ENCODE measurements at regions not wholly inside any gene's neighbourhood (a gene's known extent, or its start where the extent isn't known, plus 50 kb on each side); places are given as distances from the start of the nearest gene placed in this dataset.
"Not testable (repeated sequence)": the region's sequence is repeated elsewhere in the genome, so short reads cannot be mapped to it uniquely, and the experiment has no call there.

- H3K4me1 ChIP-seq (ENCODE audit: insufficient read depth, low read length); H3K9ac ChIP-seq (ENCODE audit: low read depth, low read length); H3K9me3 ChIP-seq (ENCODE audit: control insufficient read depth, insufficient read depth, low read length); H3K36me3 ChIP-seq (ENCODE audit: insufficient read depth, low read length): not testable (repeated sequence)
These were observed 138.2 kb upstream of the EDNRB start for GRCh38 chr13:78056865-78057264.

GRCh38 chr13:78054157-78054556, 135.5 kb upstream of the EDNRB start:
- peaks cover 9% of the 10 kb centered on the region for H3K9me3 ChIP-seq (ENCODE audit: control insufficient read depth, insufficient read depth, low read length)

GRCh38 chr13:78047151-78047550, 128.5 kb upstream of the EDNRB start:
- Histone ChIP-seq H3K36me3 (ENCODE audit: insufficient read depth, low read length) (no peaks in the 10 kb centered on the region), H3K9me3 (ENCODE audit: control insufficient read depth, insufficient read depth, low read length) (no peaks in the 10 kb centered on the region), H3K4me1 (ENCODE audit: insufficient read depth, low read length) (no peaks in the 10 kb centered on the region), H3K9ac (ENCODE audit: low read depth, low read length) (no peak overlapping the region)

More at GRCh38 chr13:78054157-78054556, 135.5 kb upstream of the EDNRB start:
- no peak overlapping the region for H3K9ac ChIP-seq (ENCODE audit: low read depth, low read length)
- H3K36me3 ChIP-seq (ENCODE audit: insufficient read depth, low read length): no peaks in the 10 kb centered on the region
- H3K4me1 ChIP-seq (ENCODE audit: insufficient read depth, low read length): no peaks in the 10 kb centered on the region

- Histone ChIP-seq H3K4me1 (ENCODE audit: insufficient read depth, low read length) (no peaks in the 10 kb centered on the region), H3K36me3 (ENCODE audit: insufficient read depth, low read length) (no peaks in the 10 kb centered on the region), H3K9me3 (ENCODE audit: control insufficient read depth, insufficient read depth, low read length) (no peaks in the 10 kb centered on the region), H3K9ac (ENCODE audit: low read depth, low read length) (no peak overlapping the region)
These were observed 127.7 kb upstream of the EDNRB start for GRCh38 chr13:78046331-78046730.

GRCh38 chr13:78045916-78046315, 127.3 kb upstream of the EDNRB start:
- Histone ChIP-seq H3K9ac (ENCODE audit: low read depth, low read length) (no peak overlapping the region), H3K9me3 (ENCODE audit: control insufficient read depth, insufficient read depth, low read length) (no peaks in the 10 kb centered on the region), H3K4me1 (ENCODE audit: insufficient read depth, low read length) (no peaks in the 10 kb centered on the region), H3K36me3 (ENCODE audit: insufficient read depth, low read length) (no peaks in the 10 kb centered on the region)

- not testable (repeated sequence) for H3K9ac ChIP-seq (ENCODE audit: low read depth, low read length); H3K4me1 ChIP-seq (ENCODE audit: insufficient read depth, low read length); H3K9me3 ChIP-seq (ENCODE audit: control insufficient read depth, insufficient read depth, low read length); H3K36me3 ChIP-seq (ENCODE audit: insufficient read depth, low read length)
These were observed 122.7 kb upstream of the EDNRB start for GRCh38 chr13:78041366-78041765.

- Histone ChIP-seq H3K4me1 (ENCODE audit: insufficient read depth, low read length) (no peaks in the 10 kb centered on the region), H3K36me3 (ENCODE audit: insufficient read depth, low read length) (no peaks in the 10 kb centered on the region), H3K9me3 (ENCODE audit: control insufficient read depth, insufficient read depth, low read length) (no peaks in the 10 kb centered on the region), H3K9ac (ENCODE audit: low read depth, low read length) (no peak overlapping the region)
These were observed 121.7 kb upstream of the EDNRB start for GRCh38 chr13:78040205-78040830.

- Histone ChIP-seq H3K9ac (ENCODE audit: low read depth, low read length) (no peak overlapping the region), H3K36me3 (ENCODE audit: insufficient read depth, low read length) (no peaks in the 10 kb centered on the region), H3K9me3 (ENCODE audit: control insufficient read depth, insufficient read depth, low read length) (no peaks in the 10 kb centered on the region), H3K4me1 (ENCODE audit: insufficient read depth, low read length) (no peaks in the 10 kb centered on the region)
These were observed 118.2 kb upstream of the EDNRB start for GRCh38 chr13:78036841-78037240.

- H3K36me3 ChIP-seq (ENCODE audit: insufficient read depth, low read length): no peaks in the 10 kb centered on the region
- H3K9me3 ChIP-seq (ENCODE audit: control insufficient read depth, insufficient read depth, low read length): no peaks in the 10 kb centered on the region
- H3K4me1 ChIP-seq (ENCODE audit: insufficient read depth, low read length): no peaks in the 10 kb centered on the region
- no peak overlapping the region for H3K9ac ChIP-seq (ENCODE audit: low read depth, low read length)
These were observed 116.9 kb upstream of the EDNRB start for GRCh38 chr13:78035500-78035899.

GRCh38 chr13:78033509-78033908, 114.9 kb upstream of the EDNRB start:
- H3K4me1 ChIP-seq (ENCODE audit: insufficient read depth, low read length): no peaks in the 10 kb centered on the region
- no peaks in the 10 kb centered on the region for H3K9me3 ChIP-seq (ENCODE audit: control insufficient read depth, insufficient read depth, low read length)
- H3K36me3 ChIP-seq (ENCODE audit: insufficient read depth, low read length): no peaks in the 10 kb centered on the region
- no peak overlapping the region for H3K9ac ChIP-seq (ENCODE audit: low read depth, low read length)

GRCh38 chr13:78032132-78032531, 113.5 kb upstream of the EDNRB start:
- H3K9ac ChIP-seq (ENCODE audit: low read depth, low read length): no peak overlapping the region
- H3K4me1 ChIP-seq (ENCODE audit: insufficient read depth, low read length): no peaks in the 10 kb centered on the region
- no peaks in the 10 kb centered on the region for H3K9me3 ChIP-seq (ENCODE audit: control insufficient read depth, insufficient read depth, low read length)
- H3K36me3 ChIP-seq (ENCODE audit: insufficient read depth, low read length): no peaks in the 10 kb centered on the region

GRCh38 chr13:78030341-78030896, 111.8 kb upstream of the EDNRB start:
- Histone ChIP-seq H3K36me3 (ENCODE audit: insufficient read depth, low read length) (no peaks in the 10 kb centered on the region), H3K9me3 (ENCODE audit: control insufficient read depth, insufficient read depth, low read length) (0 out of 2 replicates have a peak, but pooled peaks cover under 1% of the 10 kb centered on the region), H3K9ac (ENCODE audit: low read depth, low read length) (no peak overlapping the region), H3K4me1 (ENCODE audit: insufficient read depth, low read length) (no peaks in the 10 kb centered on the region)

- 0 out of 2 replicates have a peak, but pooled peaks cover 4% of the 10 kb centered on the region for H3K9me3 ChIP-seq (ENCODE audit: control insufficient read depth, insufficient read depth, low read length)
- H3K36me3 ChIP-seq (ENCODE audit: insufficient read depth, low read length): no peaks in the 10 kb centered on the region
- no peaks in the 10 kb centered on the region for H3K4me1 ChIP-seq (ENCODE audit: insufficient read depth, low read length)
- no peak overlapping the region for H3K9ac ChIP-seq (ENCODE audit: low read depth, low read length)
These were observed 111.3 kb upstream of the EDNRB start for GRCh38 chr13:78029901-78030300.

- 0 out of 2 replicates have a peak, but pooled peaks cover 4% of the 10 kb centered on the region for H3K9me3 ChIP-seq (ENCODE audit: control insufficient read depth, insufficient read depth, low read length)
- no peak overlapping the region for H3K9ac ChIP-seq (ENCODE audit: low read depth, low read length)
- H3K4me1 ChIP-seq (ENCODE audit: insufficient read depth, low read length): no peaks in the 10 kb centered on the region
- no peaks in the 10 kb centered on the region for H3K36me3 ChIP-seq (ENCODE audit: insufficient read depth, low read length)
These were observed 110.3 kb upstream of the EDNRB start for GRCh38 chr13:78028960-78029359.

GRCh38 chr13:78024996-78025395, 106.4 kb upstream of the EDNRB start:
- Histone ChIP-seq H3K9ac (ENCODE audit: low read depth, low read length) (no peak overlapping the region), H3K9me3 (ENCODE audit: control insufficient read depth, insufficient read depth, low read length) (0 out of 2 replicates have a peak, but pooled peaks cover 4% of the 10 kb centered on the region), H3K36me3 (ENCODE audit: insufficient read depth, low read length) (no peaks in the 10 kb centered on the region), H3K4me1 (ENCODE audit: insufficient read depth, low read length) (peaks cover 4% of the 10 kb centered on the region; the same call in 1 of the 2 replicates)
